ENCODE measurements at regions not wholly inside any gene's neighbourhood (a gene's known extent, or its start where the extent isn't known, plus 50 kb on each side); places are given as distances from the start of the nearest gene placed in this dataset.

GRCh38 chr7:67758551-67758950, 761.9 kb downstream of the TYW1 start:
- no peak for TF ChIP-seq CTCF (conservative IDR thresholded peaks at IDR 0.05; ENCODE audit: low read depth, low read length)

GRCh38 chr7:67760971-67761370, 764.3 kb downstream of the TYW1 start:
- no peak overlapping the region for H3K4me3 ChIP-seq (ENCODE audit: low read depth, low read length)
- DNase-seq (ENCODE audit: low read depth): no peak
- TF ChIP-seq CTCF (conservative IDR thresholded peaks at IDR 0.05; ENCODE audit: low read depth, low read length): no peak

More at GRCh38 chr7:67758551-67758950, 761.9 kb downstream of the TYW1 start:
- H3K4me3 ChIP-seq (ENCODE audit: low read depth, low read length): no peak overlapping the region
- DNase-seq (ENCODE audit: low read depth): no peak

- no peak overlapping the region for H3K4me3 ChIP-seq (ENCODE audit: low read depth, low read length)
- TF ChIP-seq CTCF (conservative IDR thresholded peaks at IDR 0.05; ENCODE audit: low read depth, low read length): no peak
- DNase-seq (ENCODE audit: low read depth): no peak
Measured at GRCh38 chr7:67762516-67762915, 765.9 kb downstream of the TYW1 start.

GRCh38 chr7:67764289-67764688, 767.7 kb downstream of the TYW1 start:
- H3K4me3 ChIP-seq (ENCODE audit: low read depth, low read length): no peak overlapping the region
- no peak for DNase-seq (ENCODE audit: low read depth)
- TF ChIP-seq CTCF (conservative IDR thresholded peaks at IDR 0.05; ENCODE audit: low read depth, low read length): no peak

- TF ChIP-seq CTCF (conservative IDR thresholded peaks at IDR 0.05; ENCODE audit: low read depth, low read length): no peak
- H3K4me3 ChIP-seq (ENCODE audit: low read depth, low read length): no peak overlapping the region
- no peak for DNase-seq (ENCODE audit: low read depth)
Measured at GRCh38 chr7:67765481-67766175, 769.0 kb downstream of the TYW1 start.

GRCh38 chr7:67766906-67767410, 770.3 kb downstream of the TYW1 start:
- no peak for DNase-seq (ENCODE audit: low read depth)
- H3K4me3 ChIP-seq (ENCODE audit: low read depth, low read length): no peak overlapping the region
- no peak for TF ChIP-seq CTCF (conservative IDR thresholded peaks at IDR 0.05; ENCODE audit: low read depth, low read length)

Measured in epithelial cell of proximal tubule (primary cell).